ENCODE measurements at regions not wholly inside any gene's neighbourhood (a gene's known extent, or its start where the extent isn't known, plus 50 kb on each side); places are given as distances from the start of the nearest gene placed in this dataset.

DNA sequence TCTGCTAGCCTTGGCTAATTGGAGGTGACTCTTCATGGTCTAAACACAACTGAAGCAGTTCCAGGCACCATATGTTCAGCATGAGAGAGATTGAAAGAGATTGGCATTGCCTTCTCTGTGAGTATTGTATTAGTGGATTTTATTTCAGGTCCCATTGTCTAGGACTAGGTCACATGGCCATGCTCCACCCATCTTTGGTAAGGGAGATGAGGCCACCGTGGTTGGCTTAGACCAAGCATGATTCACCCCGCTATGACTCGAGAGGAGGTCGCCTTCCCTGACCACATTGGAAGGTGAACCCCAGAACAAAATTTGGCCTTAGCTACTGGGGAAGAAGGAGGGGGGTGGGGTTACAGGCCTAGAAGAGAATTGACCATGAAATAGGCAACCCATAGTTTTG is 109.9 kb upstream of the BCOR start:
- Histone ChIP-seq H3K27me3 (replicated peaks; ENCODE audit: control insufficient read depth, insufficient read depth, low read length, poor library complexity, severe bottlenecking) (no peaks in the 10 kb centered on the region), H3K27ac (ENCODE audit: insufficient read depth, low read length, poor library complexity, severe bottlenecking) (no peak overlapping the region), H3K9me3 (ENCODE audit: control insufficient read depth, low read length) (no peaks in the 10 kb centered on the region), H3K36me3 (ENCODE audit: control insufficient read depth, insufficient read depth, low read length) (no peaks in the 10 kb centered on the region), H3K4me3 (ENCODE audit: insufficient read depth, low read depth, low read length, poor library complexity, severe bottlenecking) (no peak overlapping the region), H3K4me1 (ENCODE audit: control insufficient read depth, insufficient read depth, low read length, poor library complexity, severe bottlenecking) (peaks cover under 1% of the 10 kb centered on the region)
- no peak for DNase-seq

GRCh38 chrX:40205471-40205870 is 107.7 kb upstream of the BCOR start:
- Histone ChIP-seq H3K4me1 (ENCODE audit: control insufficient read depth, insufficient read depth, low read length, poor library complexity, severe bottlenecking) (peaks cover 3% of the 10 kb centered on the region), H3K9me3 (ENCODE audit: control insufficient read depth, low read length) (no peaks in the 10 kb centered on the region), H3K36me3 (ENCODE audit: control insufficient read depth, insufficient read depth, low read length) (no peaks in the 10 kb centered on the region), H3K27me3 (replicated peaks; ENCODE audit: control insufficient read depth, insufficient read depth, low read length, poor library complexity, severe bottlenecking) (no peaks in the 10 kb centered on the region), H3K4me3 (ENCODE audit: insufficient read depth, low read depth, low read length, poor library complexity, severe bottlenecking) (no peak overlapping the region), H3K27ac (ENCODE audit: insufficient read depth, low read length, poor library complexity, severe bottlenecking) (no peak overlapping the region)
- DNase-seq: no peak

DNA sequence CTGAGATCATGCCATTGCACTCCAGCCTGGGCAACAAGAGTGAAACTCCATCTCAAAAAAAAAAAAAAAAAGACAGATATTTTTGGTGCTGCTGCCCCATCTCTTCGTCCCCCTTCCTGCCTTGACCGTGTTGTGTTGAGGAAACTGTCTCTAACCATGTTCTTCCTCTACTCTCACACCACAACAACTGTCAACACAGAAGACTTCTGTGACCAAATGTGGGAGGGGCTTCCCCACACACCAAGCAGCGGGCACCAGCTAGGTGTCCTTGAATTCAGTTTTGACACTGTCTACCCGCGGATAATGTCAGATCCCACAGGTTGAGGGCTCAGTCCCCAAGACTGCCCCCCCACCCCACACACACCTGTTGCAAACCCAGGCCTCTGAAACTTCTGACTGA is 104.7 kb upstream of the BCOR start:
- H3K27me3 ChIP-seq (replicated peaks; ENCODE audit: control insufficient read depth, insufficient read depth, low read length, poor library complexity, severe bottlenecking): no peaks in the 10 kb centered on the region
- no peak overlapping the region for H3K27ac ChIP-seq (ENCODE audit: insufficient read depth, low read length, poor library complexity, severe bottlenecking)
- no peak for DNase-seq
- H3K9me3 ChIP-seq (ENCODE audit: control insufficient read depth, low read length): no peaks in the 10 kb centered on the region
- no peaks in the 10 kb centered on the region for H3K36me3 ChIP-seq (ENCODE audit: control insufficient read depth, insufficient read depth, low read length)
- H3K4me1 ChIP-seq (ENCODE audit: control insufficient read depth, insufficient read depth, low read length, poor library complexity, severe bottlenecking): peaks cover 3% of the 10 kb centered on the region
- H3K4me3 ChIP-seq (ENCODE audit: insufficient read depth, low read depth, low read length, poor library complexity, severe bottlenecking): no peak overlapping the region

DNA sequence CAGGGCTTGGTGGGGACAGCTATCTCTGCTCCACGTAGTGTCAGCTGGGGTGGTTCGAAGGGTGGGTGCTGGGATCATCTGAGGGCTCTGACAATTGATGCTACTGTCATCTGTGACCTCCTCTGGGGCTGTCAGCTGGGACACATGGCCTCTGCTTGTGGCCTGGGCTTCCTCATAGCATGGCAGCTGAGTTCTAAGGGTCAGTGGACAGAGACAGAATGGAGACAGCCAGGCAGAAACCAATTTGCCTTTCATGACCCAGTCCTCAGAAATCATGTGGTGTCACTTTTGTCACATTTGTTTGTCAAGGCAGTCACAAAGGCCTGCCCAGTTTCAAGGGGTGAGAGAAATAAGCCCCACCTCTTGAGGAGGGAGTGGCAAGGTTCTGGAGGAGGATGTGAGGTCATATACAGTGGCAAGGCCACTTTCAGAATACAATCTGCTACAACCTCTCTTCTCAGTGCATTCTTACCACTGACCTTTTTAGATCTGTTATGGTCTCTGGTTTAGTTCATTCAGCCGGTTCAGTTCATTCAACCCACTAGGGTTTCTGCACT is 103.6 kb upstream of the BCOR start:
- H3K27me3 ChIP-seq (replicated peaks; ENCODE audit: control insufficient read depth, insufficient read depth, low read length, poor library complexity, severe bottlenecking): no peaks in the 10 kb centered on the region
- no peaks in the 10 kb centered on the region for H3K36me3 ChIP-seq (ENCODE audit: control insufficient read depth, insufficient read depth, low read length)
- no peak overlapping the region for H3K27ac ChIP-seq (ENCODE audit: insufficient read depth, low read length, poor library complexity, severe bottlenecking)
- H3K4me3 ChIP-seq (ENCODE audit: insufficient read depth, low read depth, low read length, poor library complexity, severe bottlenecking): no peak overlapping the region
- DNase-seq: no peak
- H3K9me3 ChIP-seq (ENCODE audit: control insufficient read depth, low read length): no peaks in the 10 kb centered on the region
- peaks cover 3% of the 10 kb centered on the region for H3K4me1 ChIP-seq (ENCODE audit: control insufficient read depth, insufficient read depth, low read length, poor library complexity, severe bottlenecking)

DNA sequence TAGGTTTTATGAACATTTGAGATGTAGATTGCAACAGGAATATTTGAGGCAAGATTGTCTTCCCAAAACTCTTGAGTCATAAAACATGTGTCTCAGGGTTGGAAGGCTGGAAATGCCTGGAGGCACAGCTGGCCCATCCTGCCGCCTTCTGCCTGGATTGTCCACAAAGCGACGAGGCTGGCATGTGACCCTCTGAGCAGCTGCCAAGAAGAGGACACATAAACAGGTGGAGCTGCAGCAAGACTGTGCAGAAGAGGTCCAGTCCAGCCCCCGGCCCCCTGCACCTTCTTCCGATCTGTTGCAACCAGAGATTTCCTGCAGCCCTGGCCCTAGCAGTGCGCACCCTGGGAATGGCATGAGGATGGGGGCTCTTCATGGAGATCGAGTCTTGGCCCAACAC is 101.9 kb upstream of the BCOR start:
- Histone ChIP-seq H3K36me3 (ENCODE audit: control insufficient read depth, insufficient read depth, low read length) (no peaks in the 10 kb centered on the region), H3K4me1 (ENCODE audit: control insufficient read depth, insufficient read depth, low read length, poor library complexity, severe bottlenecking) (peaks cover 3% of the 10 kb centered on the region), H3K9me3 (ENCODE audit: control insufficient read depth, low read length) (no peaks in the 10 kb centered on the region), H3K27me3 (replicated peaks; ENCODE audit: control insufficient read depth, insufficient read depth, low read length, poor library complexity, severe bottlenecking) (no peaks in the 10 kb centered on the region), H3K27ac (ENCODE audit: insufficient read depth, low read length, poor library complexity, severe bottlenecking) (no peak overlapping the region), H3K4me3 (ENCODE audit: insufficient read depth, low read depth, low read length, poor library complexity, severe bottlenecking) (no peak overlapping the region)
- DNase-seq: no peak

DNA sequence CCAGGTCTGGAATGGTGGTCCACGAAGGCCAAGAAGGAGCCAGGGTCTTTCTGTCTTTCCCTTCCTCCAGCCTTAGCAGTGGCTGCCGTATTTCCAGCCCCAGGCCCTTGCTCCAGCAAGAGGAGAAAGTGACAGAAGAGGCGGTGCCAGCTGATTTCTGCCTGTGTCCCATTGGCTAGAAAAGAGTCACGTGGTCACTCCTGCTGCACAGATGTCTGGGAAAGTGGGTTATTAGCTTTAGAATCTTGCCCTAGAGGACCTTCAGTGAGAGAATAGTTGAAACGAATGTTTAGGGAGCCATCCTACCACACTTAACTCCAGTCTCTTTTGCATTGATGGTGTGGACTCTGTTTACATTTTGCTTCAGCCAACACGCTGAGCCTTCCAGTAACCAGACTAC is 99.3 kb upstream of the BCOR start:
- Histone ChIP-seq H3K4me1 (ENCODE audit: control insufficient read depth, insufficient read depth, low read length, poor library complexity, severe bottlenecking) (no peaks in the 10 kb centered on the region), H3K9me3 (ENCODE audit: control insufficient read depth, low read length) (no peaks in the 10 kb centered on the region), H3K4me3 (ENCODE audit: insufficient read depth, low read depth, low read length, poor library complexity, severe bottlenecking) (no peak overlapping the region)

DNA sequence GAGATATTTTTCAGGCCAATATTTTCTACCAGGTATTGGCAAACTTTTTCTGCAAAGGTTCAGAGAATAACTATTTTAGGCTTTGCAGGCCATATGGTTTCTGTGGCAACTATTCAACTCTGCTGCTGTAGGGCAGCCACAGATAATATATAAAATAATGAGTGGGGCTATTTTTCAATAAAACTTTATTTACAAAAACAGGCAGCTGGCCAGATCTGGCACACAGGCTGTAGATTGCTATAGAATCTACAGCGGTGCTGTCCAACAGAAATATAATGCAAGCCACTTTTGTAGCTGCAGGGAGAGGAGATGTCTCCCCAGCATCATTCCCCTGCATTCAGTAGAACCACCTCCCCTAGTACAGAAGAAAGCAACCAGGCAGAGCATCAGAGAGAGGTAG is 97.6 kb upstream of the BCOR start:
- Histone ChIP-seq H3K27ac (ENCODE audit: insufficient read depth, low read length, poor library complexity, severe bottlenecking) (no peak overlapping the region), H3K36me3 (ENCODE audit: control insufficient read depth, insufficient read depth, low read length) (no peaks in the 10 kb centered on the region), H3K4me3 (ENCODE audit: insufficient read depth, low read depth, low read length, poor library complexity, severe bottlenecking) (no peak overlapping the region), H3K9me3 (ENCODE audit: control insufficient read depth, low read length) (no peaks in the 10 kb centered on the region), H3K27me3 (replicated peaks; ENCODE audit: control insufficient read depth, insufficient read depth, low read length, poor library complexity, severe bottlenecking) (no peaks in the 10 kb centered on the region), H3K4me1 (ENCODE audit: control insufficient read depth, insufficient read depth, low read length, poor library complexity, severe bottlenecking) (no peaks in the 10 kb centered on the region)
- DNase-seq: no peak

More for the DNA sequence above, 99.3 kb upstream of the BCOR start:
- H3K36me3 ChIP-seq (ENCODE audit: control insufficient read depth, insufficient read depth, low read length): no peaks in the 10 kb centered on the region
- H3K27me3 ChIP-seq (replicated peaks; ENCODE audit: control insufficient read depth, insufficient read depth, low read length, poor library complexity, severe bottlenecking): no peaks in the 10 kb centered on the region
- no peak for DNase-seq
- no peak overlapping the region for H3K27ac ChIP-seq (ENCODE audit: insufficient read depth, low read length, poor library complexity, severe bottlenecking)

GRCh38 chrX:40192196-40192595 is 94.4 kb upstream of the BCOR start:
- no peaks in the 10 kb centered on the region for H3K4me1 ChIP-seq (ENCODE audit: control insufficient read depth, insufficient read depth, low read length, poor library complexity, severe bottlenecking)
- H3K9me3 ChIP-seq (ENCODE audit: control insufficient read depth, low read length): no peaks in the 10 kb centered on the region
- no peak for DNase-seq

GRCh38 chrX:40189637-40190036 is 91.9 kb upstream of the BCOR start:
- Histone ChIP-seq H3K27me3 (replicated peaks; ENCODE audit: control insufficient read depth, insufficient read depth, low read length, poor library complexity, severe bottlenecking) (no peaks in the 10 kb centered on the region), H3K4me3 (ENCODE audit: insufficient read depth, low read depth, low read length, poor library complexity, severe bottlenecking) (no peak overlapping the region), H3K9me3 (ENCODE audit: control insufficient read depth, low read length) (no peaks in the 10 kb centered on the region), H3K36me3 (ENCODE audit: control insufficient read depth, insufficient read depth, low read length) (no peaks in the 10 kb centered on the region), H3K4me1 (ENCODE audit: control insufficient read depth, insufficient read depth, low read length, poor library complexity, severe bottlenecking) (no peaks in the 10 kb centered on the region), H3K27ac (ENCODE audit: insufficient read depth, low read length, poor library complexity, severe bottlenecking) (no peak overlapping the region)
- no peak for DNase-seq

More at GRCh38 chrX:40192196-40192595, 94.4 kb upstream of the BCOR start:
- H3K27ac ChIP-seq (ENCODE audit: insufficient read depth, low read length, poor library complexity, severe bottlenecking): no peak overlapping the region
- no peaks in the 10 kb centered on the region for H3K36me3 ChIP-seq (ENCODE audit: control insufficient read depth, insufficient read depth, low read length)
- no peaks in the 10 kb centered on the region for H3K27me3 ChIP-seq (replicated peaks; ENCODE audit: control insufficient read depth, insufficient read depth, low read length, poor library complexity, severe bottlenecking)
- H3K4me3 ChIP-seq (ENCODE audit: insufficient read depth, low read depth, low read length, poor library complexity, severe bottlenecking): no peak overlapping the region

GRCh38 chrX:40188573-40189417 is 91.0 kb upstream of the BCOR start:
- H3K27me3 ChIP-seq (replicated peaks; ENCODE audit: control insufficient read depth, insufficient read depth, low read length, poor library complexity, severe bottlenecking): no peaks in the 10 kb centered on the region
- no peaks in the 10 kb centered on the region for H3K36me3 ChIP-seq (ENCODE audit: control insufficient read depth, insufficient read depth, low read length)
- H3K4me3 ChIP-seq (ENCODE audit: insufficient read depth, low read depth, low read length, poor library complexity, severe bottlenecking): no peak overlapping the region
- DNase-seq: no peak
- H3K9me3 ChIP-seq (ENCODE audit: control insufficient read depth, low read length): no peaks in the 10 kb centered on the region
- no peaks in the 10 kb centered on the region for H3K4me1 ChIP-seq (ENCODE audit: control insufficient read depth, insufficient read depth, low read length, poor library complexity, severe bottlenecking)
- no peak overlapping the region for H3K27ac ChIP-seq (ENCODE audit: insufficient read depth, low read length, poor library complexity, severe bottlenecking)

All from effector memory CD4-positive, alpha-beta T cell (primary cell).